ENCODE measurements at regions not wholly inside any gene's neighbourhood (a gene's known extent, or its start where the extent isn't known, plus 50 kb on each side); places are given as distances from the start of the nearest gene placed in this dataset.
"Not testable (repeated sequence)": the region's sequence is repeated elsewhere in the genome, so short reads cannot be mapped to it uniquely, and the experiment has no call there.

DNA sequence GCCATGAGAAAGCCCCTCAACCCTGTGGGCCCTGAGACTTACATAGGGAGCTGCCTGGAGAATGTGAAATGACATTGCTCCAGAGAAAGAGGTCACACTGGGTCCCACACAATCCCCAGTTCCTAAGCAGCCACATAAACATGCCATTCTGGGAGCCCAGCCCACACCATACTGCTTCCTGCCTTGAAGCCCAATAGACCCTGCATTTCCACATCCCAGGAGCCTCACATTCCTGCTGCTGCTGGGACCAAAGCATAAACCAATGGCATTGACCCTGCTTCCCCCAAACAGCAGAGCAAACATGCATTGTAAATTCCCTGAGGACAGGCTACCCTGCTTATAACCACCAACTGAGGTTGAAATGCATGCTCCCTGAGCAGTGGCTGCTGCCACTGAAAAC, 1117.6 kb upstream of the SLC39A10 start:
- H3K9me3 Mint-ChIP-seq, result peaks cover 21% of the 10 kb centered on the region
- no peaks in the 10 kb centered on the region for H3K36me3 Mint-ChIP-seq (ENCODE audit: low read depth)
- H3K4me3 Mint-ChIP-seq, result no peak overlapping the region
- peaks cover 10% of the 10 kb centered on the region for H3K4me1 Mint-ChIP-seq
- TF ChIP-seq CTCF (IDR thresholded peaks at IDR 0.05), result no peak
- peak overlapping the region; percentile 72 for H3K27ac Mint-ChIP-seq
- peak; percentile 13 for DNase-seq
- H3K27me3 Mint-ChIP-seq (ENCODE audit: low read depth, poor library complexity), result no peaks in the 10 kb centered on the region

DNA sequence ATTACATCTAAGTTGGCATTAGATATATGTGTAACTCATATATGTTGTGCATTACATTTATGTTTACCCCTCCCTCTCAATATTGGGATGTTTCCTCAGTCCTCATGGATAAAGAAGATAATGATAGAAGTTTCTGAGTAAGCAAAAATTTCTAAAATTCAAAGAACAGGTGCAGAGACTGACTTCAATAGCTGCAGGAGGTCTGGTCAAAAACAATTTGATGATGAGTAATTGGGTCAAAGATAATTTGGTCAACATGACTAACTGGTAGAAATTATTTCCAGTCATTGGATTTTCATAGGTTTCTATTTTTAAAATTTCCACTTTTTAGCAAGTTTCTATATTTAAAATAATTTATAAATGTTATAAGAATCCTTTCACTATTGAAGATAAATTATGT, 1130.9 kb upstream of the SLC39A10 start:
- H3K9me3 Mint-ChIP-seq, result no peaks in the 10 kb centered on the region

GRCh38 chr2:194514281-194514680, 1142.7 kb upstream of the SLC39A10 start:
- H3K4me3 Mint-ChIP-seq, result no peak overlapping the region
- no peaks in the 10 kb centered on the region for H3K9me3 Mint-ChIP-seq
- no peak for TF ChIP-seq CTCF (IDR thresholded peaks at IDR 0.05)
- no peak overlapping the region for H3K27ac Mint-ChIP-seq
- no peak for DNase-seq
- H3K27me3 Mint-ChIP-seq (ENCODE audit: low read depth, poor library complexity), result no peaks in the 10 kb centered on the region
- H3K36me3 Mint-ChIP-seq (ENCODE audit: low read depth), result no peaks in the 10 kb centered on the region
- H3K4me1 Mint-ChIP-seq, result no peaks in the 10 kb centered on the region

More for the DNA sequence above, 1130.9 kb upstream of the SLC39A10 start:
- TF ChIP-seq CTCF (IDR thresholded peaks at IDR 0.05), result no peak
- no peak for DNase-seq
- no peaks in the 10 kb centered on the region for H3K4me1 Mint-ChIP-seq
- no peak overlapping the region for H3K27ac Mint-ChIP-seq
- H3K27me3 Mint-ChIP-seq (ENCODE audit: low read depth, poor library complexity), result peaks cover 3% of the 10 kb centered on the region
- no peaks in the 10 kb centered on the region for H3K36me3 Mint-ChIP-seq (ENCODE audit: low read depth)
- H3K4me3 Mint-ChIP-seq, result no peak overlapping the region

- not testable (repeated sequence) for H3K27me3 Mint-ChIP-seq (ENCODE audit: low read depth, poor library complexity); DNase-seq; H3K4me1 Mint-ChIP-seq; H3K27ac Mint-ChIP-seq; H3K36me3 Mint-ChIP-seq (ENCODE audit: low read depth); H3K4me3 Mint-ChIP-seq; H3K9me3 Mint-ChIP-seq
These were observed 1146.0 kb upstream of the SLC39A10 start for GRCh38 chr2:194511070-194511469.

GRCh38 chr2:194504876-194505275, 1152.2 kb upstream of the SLC39A10 start:
- not testable (repeated sequence) for H3K27me3 Mint-ChIP-seq (ENCODE audit: low read depth, poor library complexity); DNase-seq; H3K36me3 Mint-ChIP-seq (ENCODE audit: low read depth); H3K4me1 Mint-ChIP-seq; H3K9me3 Mint-ChIP-seq; H3K27ac Mint-ChIP-seq; H3K4me3 Mint-ChIP-seq

DNA sequence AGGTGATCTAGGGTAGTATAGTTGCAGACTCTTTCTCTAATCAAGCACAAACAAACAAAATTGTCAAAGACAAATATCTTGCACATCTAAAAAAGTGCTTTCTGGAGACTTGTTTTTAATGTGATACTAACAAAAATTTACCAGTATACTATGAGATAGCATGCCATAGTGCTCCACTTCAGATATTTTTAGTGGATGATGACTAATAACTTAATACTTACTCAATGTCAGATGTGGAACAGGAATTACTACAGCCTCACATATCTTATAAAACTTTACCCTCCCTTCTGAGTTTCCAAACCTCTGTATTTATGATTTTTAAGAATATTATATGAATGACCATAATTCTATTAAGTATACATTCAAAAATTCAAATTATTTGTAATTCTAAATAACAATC, 1162.0 kb upstream of the SLC39A10 start:
- Mint-ChIP-seq H3K4me3 (no peak overlapping the region), H3K4me1 (no peaks in the 10 kb centered on the region), H3K27me3 (ENCODE audit: low read depth, poor library complexity) (no peaks in the 10 kb centered on the region), H3K9me3 (no peaks in the 10 kb centered on the region), H3K27ac (no peak overlapping the region), H3K36me3 (ENCODE audit: low read depth) (no peaks in the 10 kb centered on the region)
- DNase-seq, result no peak
- TF ChIP-seq CTCF (IDR thresholded peaks at IDR 0.05), result no peak

- no peaks in the 10 kb centered on the region for H3K9me3 Mint-ChIP-seq
- no peak for DNase-seq
- H3K36me3 Mint-ChIP-seq (ENCODE audit: low read depth), result no peaks in the 10 kb centered on the region
These were observed 1162.6 kb upstream of the SLC39A10 start for GRCh38 chr2:194494401-194494800.

More at GRCh38 chr2:194494401-194494800, 1162.6 kb upstream of the SLC39A10 start:
- Mint-ChIP-seq H3K27ac (no peak overlapping the region), H3K4me1 (no peaks in the 10 kb centered on the region), H3K27me3 (ENCODE audit: low read depth, poor library complexity) (no peaks in the 10 kb centered on the region), H3K4me3 (no peak overlapping the region)
- TF ChIP-seq CTCF (IDR thresholded peaks at IDR 0.05), result no peak
